Right lobe of liver (tissue), 6 donors: ENCODE measurements at regions not wholly inside any gene's neighbourhood (a gene's known extent, or its start where the extent isn't known, plus 50 kb on each side); places are given as distances from the start of the nearest gene placed in this dataset.

Experiments used
- ATAC-seq, 4 donors: fragments of 200-7000 bp; cut with Tn5 transposase; one replicate each; pipeline ENCODE4 v1.9.1; 2020; ENCODE audit warnings: mild to moderate bottlenecking in 4 of 4, moderate library complexity in 4 of 4
- DNase-seq, 3 donors: peaks; one replicate each; pipeline ENCODE4 v3.0.0-alpha.2; 2020
- H3K27ac ChIP-seq, 3 donors: fragments of 200-600 bp; one replicate each; pipeline ENCODE4 v1.8.0; 2022
- H3K27me3 ChIP-seq, 2 donors: fragments of 200-600 bp; one replicate each; pipeline ENCODE4 v1.8.0; 2022
- H3K36me3 ChIP-seq, 4 donors: fragments of 200-600 bp; sonication (generic) in 1 of 4; one replicate each; pipeline versions ENCODE4 v1.5.1 to v1.8.0; 2017 to 2022; ENCODE audit warnings: control low read depth in 1 of 4
- H3K4me1 ChIP-seq, 4 donors: fragments of 200-600 bp; sonication (generic) in 1 of 4; one replicate each; pipeline versions ENCODE4 v1.5.1 to v1.8.0; 2017 to 2022; ENCODE audit warnings: control low read depth in 1 of 4
- H3K4me3 ChIP-seq, 3 donors: fragments of 200-600 bp; one replicate each; pipeline ENCODE4 v1.8.0; 2022
- H3K9me3 ChIP-seq, 4 donors: fragments of 200-600 bp; sonication (generic) in 1 of 4; one replicate each; pipeline versions ENCODE4 v1.5.1 to v1.8.0; 2017 to 2022; ENCODE audit warnings: control low read depth in 1 of 4
- CTCF ChIP-seq, 4 donors: fragments of 200-600 bp in 3 of 4; fragments of 450-650 bp in 1 of 4; IDR thresholded peaks; one replicate each; pipeline versions ENCODE4 v1.5.1 to v1.8.0; 2016 to 2022; ENCODE audit warnings: antibody characterized with exemption in 4 of 4, mild to moderate bottlenecking in 2 of 4
- POLR2A ChIP-seq: fragments of 450-650 bp; IDR thresholded peaks from one replicate; pipeline ENCODE4 v1.6.1; 2017; ENCODE audit warnings: antibody characterized with exemption, mild to moderate bottlenecking
- WGBS: methylation state at CpG from one replicate; pipeline ENCODE4 v1.1.6; 2018; ENCODE audit warnings: low coverage, low lambda C conversion rate; ENCODE audit not compliant: insufficient coverage; ENCODE audit errors: missing lambda C conversion rate; 5-methylcytosine and 5-hydroxymethylcytosine counted together
- intact Hi-C, 2 donors: fragments of 100-400 bp; cut with DNase I; formaldehyde crosslinking; loops; one replicate each; pipeline versions ENCODE4 v1.11.2 to v1.14.1; 2022
- donor health status: DM: no; HTN: yes; CAD: no.
- donor health status: DM: no; HTN: no; CAD: no.
- donor health status: DM: no; HTN: no; CAD: no.
- donor health status: DM: no; HTN: yes; CAD: no.
- donor health status: DM: no; HTN: yes; CAD: no.

GRCh38 chr6:149154261-149154821, 163.2 kb upstream of the TAB2 start:
- Histone ChIP-seq H3K9me3 (no peaks in the 10 kb centered on the region), H3K36me3 (no peaks in the 10 kb centered on the region), H3K4me3 (no peak overlapping the region), H3K27me3 (no peaks in the 10 kb centered on the region), H3K27ac (no peak overlapping the region), H3K4me1 (no peaks in the 10 kb centered on the region)
- DNase-seq (no peak), ATAC-seq (no peak)
- TF ChIP-seq CTCF (IDR thresholded peaks at IDR 0.05): no peak
- no peak for TF ChIP-seq POLR2A
- 29% methylated on average over 1 of the region's 1 CpG for WGBS
- intact Hi-C loops: no loop called here

- H3K36me3 ChIP-seq: no peaks in the 10 kb centered on the region
- ATAC-seq (no peak), DNase-seq (no peak)
- no peaks in the 10 kb centered on the region for H3K4me1 ChIP-seq
- H3K4me3 ChIP-seq: no peak overlapping the region
- H3K9me3 ChIP-seq: no peaks in the 10 kb centered on the region
- 96% methylated on average over 5 of the region's 5 CpGs for WGBS
- no peak for TF ChIP-seq POLR2A
- TF ChIP-seq CTCF (IDR thresholded peaks at IDR 0.05): no peak
- H3K27ac ChIP-seq: no peak overlapping the region
- intact Hi-C loops: no loop called here
- H3K27me3 ChIP-seq: no peaks in the 10 kb centered on the region
Measured at GRCh38 chr6:149157126-149157525, 160.4 kb upstream of the TAB2 start.

GRCh38 chr6:149158076-149158475, 159.4 kb upstream of the TAB2 start:
- DNase-seq (no peak), ATAC-seq (no peak)
- Histone ChIP-seq H3K27ac (no peak overlapping the region), H3K4me1 (no peaks in the 10 kb centered on the region), H3K4me3 (no peak overlapping the region), H3K36me3 (no peaks in the 10 kb centered on the region), H3K27me3 (no peaks in the 10 kb centered on the region), H3K9me3 (no peaks in the 10 kb centered on the region)
- 91% methylated on average over 6 of the region's 6 CpGs for WGBS
- intact Hi-C loops: no loop called here
- no peak for TF ChIP-seq CTCF (IDR thresholded peaks at IDR 0.05)
- TF ChIP-seq POLR2A: no peak

- no peaks in the 10 kb centered on the region for H3K9me3 ChIP-seq
- no peak for TF ChIP-seq CTCF (IDR thresholded peaks at IDR 0.05)
- TF ChIP-seq POLR2A: no peak
- H3K36me3 ChIP-seq: no peaks in the 10 kb centered on the region
- H3K27me3 ChIP-seq: no peaks in the 10 kb centered on the region
- intact Hi-C loops: no loop called here
- no peaks in the 10 kb centered on the region for H3K4me1 ChIP-seq
- DNase-seq (no peak), ATAC-seq (no peak)
- no peak overlapping the region for H3K27ac ChIP-seq
- no peak overlapping the region for H3K4me3 ChIP-seq
- WGBS: 71% methylated on average over 1 of the region's 1 CpG
Measured at GRCh38 chr6:149160943-149161342, 156.6 kb upstream of the TAB2 start.

GRCh38 chr6:149162924-149163323, 154.6 kb upstream of the TAB2 start:
- DNase-seq: no peak
- Histone ChIP-seq H3K27ac (no peak overlapping the region), H3K4me1 (no peaks in the 10 kb centered on the region), H3K36me3 (no peaks in the 10 kb centered on the region), H3K4me3 (no peak overlapping the region), H3K9me3 (no peaks in the 10 kb centered on the region), H3K27me3 (no peaks in the 10 kb centered on the region)
- no peak for TF ChIP-seq CTCF (IDR thresholded peaks at IDR 0.05)
- no peak for TF ChIP-seq POLR2A
- intact Hi-C loops: no loop called here
- ATAC-seq: no peak
